Neural cell (in vitro differentiated cells): ENCODE measurements at regions not wholly inside any gene's neighbourhood (a gene's known extent, or its start where the extent isn't known, plus 50 kb on each side); places are given as distances from the start of the nearest gene placed in this dataset.

Source experiments
- H2AFZ ChIP-seq: fragments of 200-600, 300-800 bp; sonication (generic), shearing (Covaris generic); 2 replicates; pipeline ENCODE4 v1.6.0; 2014; ENCODE audit warnings: low read depth, mild to moderate bottlenecking, antibody characterized with exemption, low read length, moderate library complexity
- H3F3A ChIP-seq: fragments of 200-600 bp; shearing (Covaris generic); 2 replicates; pipeline ENCODE4 v1.6.1; 2016; ENCODE audit warnings: mild to moderate bottlenecking, moderate library complexity, mixed read lengths, antibody characterized with exemption, low read length; ENCODE audit not compliant: insufficient read depth, poor library complexity, severe bottlenecking
- H3K27ac ChIP-seq: fragments of 200-600, 300-800 bp; sonication (generic), shearing (Covaris generic); 2 replicates; pipeline ENCODE4 v1.5.1; 2014; ENCODE audit warnings: mild to moderate bottlenecking, low read length, moderate library complexity
- H3K27me3 ChIP-seq: fragments of 300-800, 200-600 bp; sonication (generic), shearing (Covaris generic); 2 replicates; pipeline ENCODE4 v1.6.0; 2014; ENCODE audit warnings: mild to moderate bottlenecking, low read depth, low read length, moderate library complexity; ENCODE audit not compliant: insufficient read depth
- H3K36me3 ChIP-seq: fragments of 300-800, 200-600 bp; sonication (generic), shearing (Covaris generic); 2 replicates; pipeline ENCODE4 v1.5.1; 2014; ENCODE audit warnings: mild to moderate bottlenecking, antibody characterized with exemption, low read length, moderate library complexity; ENCODE audit not compliant: insufficient read depth
- H3K4me2 ChIP-seq: fragments of 300-800, 200-600 bp; sonication (generic), shearing (Covaris generic); 2 replicates; pipeline ENCODE4 v1.6.0; 2014; ENCODE audit warnings: mild to moderate bottlenecking, low read length
- H3K4me3 ChIP-seq: fragments of 300-800, 200-600 bp; sonication (generic), shearing (Covaris generic); 2 replicates; pipeline ENCODE4 v1.5.1; 2014; ENCODE audit warnings: mild to moderate bottlenecking, low read length, moderate library complexity
- H3K79me2 ChIP-seq: fragments of 200-600 bp; shearing (Covaris generic); replicated peaks from 2 replicates; pipeline ENCODE4 v1.6.0; 2014; ENCODE audit warnings: mild to moderate bottlenecking, low read length, moderate library complexity; ENCODE audit not compliant: insufficient read depth
- H3K9ac ChIP-seq: fragments of 300-800, 200-600 bp; sonication (generic), shearing (Covaris generic); 2 replicates; pipeline ENCODE4 v1.6.1; 2016; ENCODE audit warnings: mild to moderate bottlenecking, low read length, mixed read lengths
- H3K9me2 ChIP-seq: fragments of 200-600 bp; shearing (Covaris generic); 2 replicates; pipeline ENCODE4 v1.6.1; 2016; ENCODE audit warnings: mild to moderate bottlenecking, low read length, mixed read lengths; ENCODE audit not compliant: insufficient read depth
- H3K9me3 ChIP-seq: fragments of 200-600, 300-800 bp; sonication (generic), shearing (Covaris generic); 2 replicates; pipeline ENCODE4 v1.6.1; 2016; ENCODE audit warnings: mild to moderate bottlenecking, mixed run types, low read length, moderate library complexity, mixed read lengths
- H4K20me1 ChIP-seq: fragments of 200-600 bp; shearing (Covaris generic); 2 replicates; pipeline ENCODE4 v1.6.1; 2016; ENCODE audit warnings: mild to moderate bottlenecking, mixed run types; ENCODE audit not compliant: insufficient read depth
- EP300 ChIP-seq: fragments of 450-650 bp; conservative IDR thresholded peaks from 2 replicates; pipeline ENCODE4 v1.6.1; 2014; ENCODE audit warnings: antibody characterized with exemption, mild to moderate bottlenecking, moderate library complexity; ENCODE audit not compliant: poor library complexity, severe bottlenecking
- EZH2 ChIP-seq: fragments of 200-600, 300-800 bp; shearing (Covaris generic), sonication (generic); IDR thresholded peaks from 2 replicates; pipeline ENCODE4 v1.6.1; 2014; ENCODE audit warnings: antibody characterized with exemption, low read length, borderline replicate concordance, mild to moderate bottlenecking; ENCODE audit not compliant: insufficient read depth, poor library complexity, severe bottlenecking
- MXI1 ChIP-seq: fragments of 450-650 bp; conservative IDR thresholded peaks from 2 replicates; pipeline ENCODE4 v1.6.1; 2014; ENCODE audit warnings: antibody characterized with exemption, mild to moderate bottlenecking; ENCODE audit not compliant: poor library complexity, severe bottlenecking
- POLR2AphosphoS5 ChIP-seq: IDR thresholded peaks from 2 replicates; pipeline ENCODE4 v1.6.1; 2012
- RAD21 ChIP-seq: fragments of 450-650 bp; conservative IDR thresholded peaks from 2 replicates; pipeline ENCODE4 v1.6.1; 2014; ENCODE audit warnings: antibody characterized with exemption, mild to moderate bottlenecking, moderate library complexity
- SMC3 ChIP-seq: fragments of 450-650 bp; conservative IDR thresholded peaks from 2 replicates; pipeline ENCODE4 v1.6.1; 2014; ENCODE audit warnings: antibody characterized with exemption, mild to moderate bottlenecking, moderate library complexity; ENCODE audit not compliant: poor library complexity
- TAF1 ChIP-seq: IDR thresholded peaks from 2 replicates; pipeline ENCODE4 v1.6.1; 2012; ENCODE audit warnings: low read depth
- TF ChIP-seq, protein P1 (sequence below): IDR thresholded peaks from 2 replicates; pipeline ENCODE4 v1.6.1; 2012; ENCODE audit warnings: borderline replicate concordance
- TF ChIP-seq, protein P2 (sequence below): fragments of 450-650 bp; IDR thresholded peaks from 2 replicates; pipeline ENCODE4 v1.5.1; 2014; ENCODE audit warnings: antibody characterized with exemption, mild to moderate bottlenecking, moderate library complexity; ENCODE audit not compliant: poor library complexity, severe bottlenecking

GRCh38 chr15:69939513-69940440 is 157.9 kb downstream of the TLE3 start:
- Histone ChIP-seq H3K4me2 (no peak overlapping the region), H4K20me1 (no peaks in the 10 kb centered on the region), H3K9me3 (no peaks in the 10 kb centered on the region), H3K27ac (no peak overlapping the region), H3F3A (no peaks in the 10 kb centered on the region), H3K79me2 (no peaks in the 10 kb centered on the region), H3K4me3 (no peak overlapping the region), H3K9me2 (no peaks in the 10 kb centered on the region), H2AFZ (no peak overlapping the region), H3K36me3 (no peaks in the 10 kb centered on the region), H3K27me3 (no peaks in the 10 kb centered on the region), H3K9ac (no peak overlapping the region)
- no peak for TF ChIP-seq RAD21
- no peak for TF ChIP-seq TAF1
- TF ChIP-seq, protein P1, sequence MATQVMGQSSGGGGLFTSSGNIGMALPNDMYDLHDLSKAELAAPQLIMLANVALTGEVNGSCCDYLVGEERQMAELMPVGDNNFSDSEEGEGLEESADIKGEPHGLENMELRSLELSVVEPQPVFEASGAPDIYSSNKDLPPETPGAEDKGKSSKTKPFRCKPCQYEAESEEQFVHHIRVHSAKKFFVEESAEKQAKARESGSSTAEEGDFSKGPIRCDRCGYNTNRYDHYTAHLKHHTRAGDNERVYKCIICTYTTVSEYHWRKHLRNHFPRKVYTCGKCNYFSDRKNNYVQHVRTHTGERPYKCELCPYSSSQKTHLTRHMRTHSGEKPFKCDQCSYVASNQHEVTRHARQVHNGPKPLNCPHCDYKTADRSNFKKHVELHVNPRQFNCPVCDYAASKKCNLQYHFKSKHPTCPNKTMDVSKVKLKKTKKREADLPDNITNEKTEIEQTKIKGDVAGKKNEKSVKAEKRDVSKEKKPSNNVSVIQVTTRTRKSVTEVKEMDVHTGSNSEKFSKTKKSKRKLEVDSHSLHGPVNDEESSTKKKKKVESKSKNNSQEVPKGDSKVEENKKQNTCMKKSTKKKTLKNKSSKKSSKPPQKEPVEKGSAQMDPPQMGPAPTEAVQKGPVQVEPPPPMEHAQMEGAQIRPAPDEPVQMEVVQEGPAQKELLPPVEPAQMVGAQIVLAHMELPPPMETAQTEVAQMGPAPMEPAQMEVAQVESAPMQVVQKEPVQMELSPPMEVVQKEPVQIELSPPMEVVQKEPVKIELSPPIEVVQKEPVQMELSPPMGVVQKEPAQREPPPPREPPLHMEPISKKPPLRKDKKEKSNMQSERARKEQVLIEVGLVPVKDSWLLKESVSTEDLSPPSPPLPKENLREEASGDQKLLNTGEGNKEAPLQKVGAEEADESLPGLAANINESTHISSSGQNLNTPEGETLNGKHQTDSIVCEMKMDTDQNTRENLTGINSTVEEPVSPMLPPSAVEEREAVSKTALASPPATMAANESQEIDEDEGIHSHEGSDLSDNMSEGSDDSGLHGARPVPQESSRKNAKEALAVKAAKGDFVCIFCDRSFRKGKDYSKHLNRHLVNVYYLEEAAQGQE = no peak
- TF ChIP-seq EZH2 = no peak
- TF ChIP-seq, protein P2, sequence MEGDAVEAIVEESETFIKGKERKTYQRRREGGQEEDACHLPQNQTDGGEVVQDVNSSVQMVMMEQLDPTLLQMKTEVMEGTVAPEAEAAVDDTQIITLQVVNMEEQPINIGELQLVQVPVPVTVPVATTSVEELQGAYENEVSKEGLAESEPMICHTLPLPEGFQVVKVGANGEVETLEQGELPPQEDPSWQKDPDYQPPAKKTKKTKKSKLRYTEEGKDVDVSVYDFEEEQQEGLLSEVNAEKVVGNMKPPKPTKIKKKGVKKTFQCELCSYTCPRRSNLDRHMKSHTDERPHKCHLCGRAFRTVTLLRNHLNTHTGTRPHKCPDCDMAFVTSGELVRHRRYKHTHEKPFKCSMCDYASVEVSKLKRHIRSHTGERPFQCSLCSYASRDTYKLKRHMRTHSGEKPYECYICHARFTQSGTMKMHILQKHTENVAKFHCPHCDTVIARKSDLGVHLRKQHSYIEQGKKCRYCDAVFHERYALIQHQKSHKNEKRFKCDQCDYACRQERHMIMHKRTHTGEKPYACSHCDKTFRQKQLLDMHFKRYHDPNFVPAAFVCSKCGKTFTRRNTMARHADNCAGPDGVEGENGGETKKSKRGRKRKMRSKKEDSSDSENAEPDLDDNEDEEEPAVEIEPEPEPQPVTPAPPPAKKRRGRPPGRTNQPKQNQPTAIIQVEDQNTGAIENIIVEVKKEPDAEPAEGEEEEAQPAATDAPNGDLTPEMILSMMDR = no peak
- no peak for TF ChIP-seq MXI1
- TF ChIP-seq SMC3 = no peak
- TF ChIP-seq EP300 = no peak
- no peak for TF ChIP-seq POLR2AphosphoS5

DNA sequence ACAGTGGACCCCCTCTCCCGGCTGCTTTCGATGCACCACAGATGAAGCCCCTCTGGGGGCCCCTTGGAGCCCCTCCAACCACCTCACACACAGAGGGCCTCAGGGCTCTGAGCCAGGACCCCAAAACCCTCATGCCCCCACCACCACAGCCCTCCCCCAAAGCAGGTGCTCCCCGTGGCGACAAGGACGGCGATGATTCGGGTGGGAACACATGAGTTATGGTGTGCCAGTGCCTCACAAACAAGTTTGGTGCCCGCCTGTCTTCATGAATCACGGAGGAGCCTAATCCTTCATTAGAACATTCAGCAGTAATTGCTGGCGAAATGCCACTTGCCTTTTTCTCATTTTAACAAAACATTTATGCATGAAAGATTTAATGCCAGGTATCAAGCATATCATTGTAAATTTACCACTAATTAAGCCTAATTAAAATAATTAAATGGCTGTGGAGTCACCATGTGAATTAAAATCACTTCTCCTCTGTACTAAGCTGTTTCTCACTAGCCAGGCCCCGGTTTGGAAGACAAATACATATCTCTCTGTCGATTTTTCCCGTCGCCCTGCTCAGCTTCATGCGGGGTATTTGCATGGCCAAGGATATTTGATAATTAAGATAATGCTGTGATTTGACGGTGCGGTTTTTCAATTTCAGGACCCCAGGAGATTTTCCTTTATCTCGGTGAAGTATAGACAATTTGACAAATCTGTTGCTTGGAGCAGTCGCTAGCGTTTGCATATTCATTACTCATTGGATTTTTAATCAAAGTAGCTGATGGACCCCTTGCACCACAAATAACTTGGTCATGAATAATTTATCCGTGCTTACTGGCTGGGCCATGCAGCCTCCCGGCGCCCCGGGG is 157.0 kb downstream of the TLE3 start:
- Histone ChIP-seq H3K9me3 (no peaks in the 10 kb centered on the region), H3K27me3 (no peaks in the 10 kb centered on the region), H3K27ac (no peak overlapping the region), H3F3A (no peaks in the 10 kb centered on the region), H3K36me3 (no peaks in the 10 kb centered on the region), H3K9ac (no peak overlapping the region), H4K20me1 (no peaks in the 10 kb centered on the region), H3K4me3 (no peak overlapping the region), H3K9me2 (no peaks in the 10 kb centered on the region), H3K79me2 (no peaks in the 10 kb centered on the region), H2AFZ (no peak overlapping the region), H3K4me2 (no peak overlapping the region)
- TF ChIP-seq RAD21 = no peak
- no peak for TF ChIP-seq EZH2
- TF ChIP-seq SMC3 = no peak
- no peak for TF ChIP-seq MXI1
- no peak for TF ChIP-seq EP300
- TF ChIP-seq POLR2AphosphoS5 = no peak
- TF ChIP-seq TAF1 = no peak
- TF ChIP-seq, protein P2 = no peak
- TF ChIP-seq, protein P1 = no peak
